HEK293T (cell line): ENCODE measurements at regions not wholly inside any gene's neighbourhood (a gene's known extent, or its start where the extent isn't known, plus 50 kb on each side); places are given as distances from the start of the nearest gene placed in this dataset.

Source experiments
- BHLHE40 ChIP-seq: fragments of 450-650 bp; IDR thresholded peaks from 2 replicates; pipeline ENCODE4 v1.6.1; 2016; ENCODE audit warnings: mild to moderate bottlenecking, moderate library complexity, borderline replicate concordance
- FOXA1 ChIP-seq: fragments of 450-650 bp; IDR thresholded peaks from 2 replicates; pipeline ENCODE4 v1.6.1; 2016; ENCODE audit warnings: mild to moderate bottlenecking
- NFRKB ChIP-seq: fragments of 450-650 bp; IDR thresholded peaks from 2 replicates; pipeline ENCODE4 v1.6.1; 2016; ENCODE audit warnings: mild to moderate bottlenecking, moderate library complexity
- PKNOX1 ChIP-seq: fragments of 450-650 bp; IDR thresholded peaks from 2 replicates; pipeline ENCODE4 v1.6.1; 2016
- TARDBP ChIP-seq: fragments of 450-650 bp; IDR thresholded peaks from 2 replicates; pipeline ENCODE4 v1.6.1; 2016
- ZNF384 ChIP-seq: fragments of 450-650 bp; IDR thresholded peaks from 2 replicates; pipeline ENCODE4 v1.6.1; 2016

GRCh38 chr3:159805411-159805772, 183.2 kb upstream of the IL12A start:
- TF ChIP-seq PKNOX1 (no peak), TARDBP (no peak), FOXA1 (no peak), NFRKB (no peak), BHLHE40 (no peak), ZNF384 (no peak)
